HuH-7.5 (cell line): ENCODE measurements at regions not wholly inside any gene's neighbourhood (a gene's known extent, or its start where the extent isn't known, plus 50 kb on each side); places are given as distances from the start of the nearest gene placed in this dataset.

Experiments used
- DNase-seq: peaks from one replicate; pipeline ENCODE4 v3.0.0; 2011; ENCODE audit warnings: low spot score

GRCh38 chr3:152516216-152516615 lies 247.5 kb downstream of the MBNL1 start:
- no peak for DNase-seq

GRCh38 chr3:152517502-152517901 lies 248.8 kb downstream of the MBNL1 start:
- DNase-seq, result no peak

GRCh38 chr3:152518346-152518745 lies 249.6 kb downstream of the MBNL1 start:
- DNase-seq, result no peak

- no peak for DNase-seq
These were observed 250.6 kb downstream of the MBNL1 start for GRCh38 chr3:152519376-152519775.

- no peak for DNase-seq
These were observed 253.3 kb downstream of the MBNL1 start for GRCh38 chr3:152522036-152522435.

GRCh38 chr3:152524198-152525140 lies 255.7 kb downstream of the MBNL1 start:
- DNase-seq, result peak; percentile 2

GRCh38 chr3:152531717-152532116 lies 263.0 kb downstream of the MBNL1 start:
- no peak for DNase-seq

GRCh38 chr3:152538518-152538917 lies 269.8 kb downstream of the MBNL1 start:
- no peak for DNase-seq

GRCh38 chr3:152539191-152539764 lies 270.5 kb downstream of the MBNL1 start:
- DNase-seq, result no peak

GRCh38 chr3:152540120-152540519 lies 271.4 kb downstream of the MBNL1 start:
- no peak for DNase-seq

GRCh38 chr3:152547153-152547552 lies 278.4 kb downstream of the MBNL1 start:
- DNase-seq, result no peak

- no peak for DNase-seq
These were observed 280.5 kb downstream of the MBNL1 start for GRCh38 chr3:152549263-152549662.

- DNase-seq, result no peak
These were observed 281.6 kb downstream of the MBNL1 start for GRCh38 chr3:152550284-152550683.

GRCh38 chr3:152554980-152555379 lies 280.0 kb upstream of the P2RY1 start:
- no peak for DNase-seq

- DNase-seq, result no peak
These were observed 279.2 kb upstream of the P2RY1 start for GRCh38 chr3:152555666-152556291.

GRCh38 chr3:152556731-152557254 lies 278.1 kb upstream of the P2RY1 start:
- no peak for DNase-seq

- no peak for DNase-seq
These were observed 277.5 kb upstream of the P2RY1 start for GRCh38 chr3:152557302-152557999.

- no peak for DNase-seq
These were observed 276.5 kb upstream of the P2RY1 start for GRCh38 chr3:152558386-152558785.

- DNase-seq, result no peak
These were observed 275.7 kb upstream of the P2RY1 start for GRCh38 chr3:152559246-152559645.

GRCh38 chr3:152564459-152564858 lies 270.5 kb upstream of the P2RY1 start:
- no peak for DNase-seq

- no peak for DNase-seq
These were observed 260.4 kb upstream of the P2RY1 start for GRCh38 chr3:152574461-152575079.

GRCh38 chr3:152578769-152579168 lies 256.2 kb upstream of the P2RY1 start:
- DNase-seq, result no peak
